T-cell (primary cell): ENCODE measurements at regions not wholly inside any gene's neighbourhood (a gene's known extent, or its start where the extent isn't known, plus 50 kb on each side); places are given as distances from the start of the nearest gene placed in this dataset.

Source experiments
- ATAC-seq, 4 experiments: fragments of 200-7000 bp in 3 of 4; fragments of 150-1000 bp in 1 of 4; cut with Tn5 transposase; replicated peaks in 1 of 4; 1 replicate in 3 of 4; 2 replicates in 1 of 4; pipeline ENCODE4 v1.10.0; 2021; ENCODE audit warnings: moderate library complexity in 3 of 4, mild to moderate bottlenecking in 2 of 4, moderate number of reproducible peaks in 1 of 4
- CTCF ChIA-PET, 2 donors: fragments of 300-600 bp; sonication (Branson Sonifier 250); formaldehyde crosslinking; loops; one replicate each; lab custom pipeline; 2022; ENCODE audit warnings: antibody characterized with exemption in 2 of 2; lab: Charles Lee
- POLR2A ChIA-PET, 2 donors: fragments of 300-600 bp; sonication (Branson Sonifier 250); formaldehyde crosslinking; loops; one replicate each; lab custom pipeline; 2022; ENCODE audit warnings: antibody characterized with exemption in 2 of 2; lab: Charles Lee
- DNase-seq, 35 experiments: peaks; one replicate each; pipeline versions ENCODE4 v3.0.0 to v3.0.0-alpha.2; 2013 to 2023
- H3K27ac ChIP-seq: one replicate; pipeline ENCODE4 v1.5.1; 2013; ENCODE audit warnings: low read length
- H3K27me3 ChIP-seq, 2 experiments: replicated peaks in 1 of 2; 1 replicate in 1 of 2; 2 replicates in 1 of 2; pipeline versions ENCODE4 v1.6.1 to v1.7.0; 2013; ENCODE audit warnings: low read length in 1 of 2, mixed read lengths in 1 of 2; ENCODE audit not compliant: control insufficient read depth in 2 of 2, insufficient read depth in 2 of 2; ENCODE audit errors: extremely low read depth in 1 of 2
- H3K36me3 ChIP-seq, 2 donors: 1 replicate in 1 of 2; 2 replicates in 1 of 2; pipeline versions ENCODE4 v1.6.1 to v1.7.0; 2013; ENCODE audit warnings: low read length in 1 of 2; ENCODE audit not compliant: control insufficient read depth in 2 of 2, insufficient read depth in 1 of 2; ENCODE audit errors: extremely low read depth in 1 of 2
- H3K4me1 ChIP-seq, 2 experiments: 1 replicate in 1 of 2; 2 replicates in 1 of 2; pipeline versions ENCODE4 v1.6.1 to v1.7.0; 2013; ENCODE audit warnings: low read length in 2 of 2, mixed read lengths in 1 of 2; ENCODE audit not compliant: insufficient read depth in 2 of 2, control insufficient read depth in 1 of 2; ENCODE audit errors: extremely low read depth in 1 of 2
- H3K4me3 ChIP-seq, 2 donors: 1 replicate in 1 of 2; 2 replicates in 1 of 2; pipeline versions ENCODE4 v1.5.1 to v1.7.0; 2013; ENCODE audit warnings: mild to moderate bottlenecking in 2 of 2, low read length in 1 of 2, moderate library complexity in 1 of 2; ENCODE audit not compliant: control insufficient read depth in 1 of 2; ENCODE audit errors: extremely low read depth in 1 of 2
- H3K9me3 ChIP-seq: 2 replicates; pipeline ENCODE4 v1.7.0; 2013
- H3K27ac Mint-ChIP-seq, 2 donors: one replicate each; pipeline ENCODE4 v1.8.0; 2020 to 2021; ENCODE audit warnings: mild to moderate bottlenecking in 2 of 2, mixed read lengths in 2 of 2
- H3K27me3 Mint-ChIP-seq, 2 donors: one replicate each; pipeline ENCODE4 v1.8.0; 2021 to 2022; ENCODE audit warnings: mixed read lengths in 2 of 2
- H3K36me3 Mint-ChIP-seq: one replicate; pipeline ENCODE4 v1.8.0; 2021; ENCODE audit warnings: mixed read lengths
- H3K4me1 Mint-ChIP-seq, 3 donors: one replicate each; pipeline ENCODE4 v1.8.0; 2020 to 2022; ENCODE audit warnings: mixed read lengths in 3 of 3, mild to moderate bottlenecking in 1 of 3
- H3K4me3 Mint-ChIP-seq, 3 donors: one replicate each; pipeline ENCODE4 v1.8.0; 2020 to 2022; ENCODE audit warnings: mild to moderate bottlenecking in 3 of 3, mixed read lengths in 3 of 3, moderate library complexity in 3 of 3
- H3K9me3 Mint-ChIP-seq, 3 donors: one replicate each; pipeline ENCODE4 v1.8.0; 2020 to 2022; ENCODE audit warnings: mixed read lengths in 3 of 3
- WGBS: methylation state at CpG from one replicate; pipeline ENCODE4 v1.1.5; 2013; ENCODE audit warnings: missing lambda C conversion rate; ENCODE audit not compliant: insufficient coverage; 5-methylcytosine and 5-hydroxymethylcytosine counted together

DNA sequence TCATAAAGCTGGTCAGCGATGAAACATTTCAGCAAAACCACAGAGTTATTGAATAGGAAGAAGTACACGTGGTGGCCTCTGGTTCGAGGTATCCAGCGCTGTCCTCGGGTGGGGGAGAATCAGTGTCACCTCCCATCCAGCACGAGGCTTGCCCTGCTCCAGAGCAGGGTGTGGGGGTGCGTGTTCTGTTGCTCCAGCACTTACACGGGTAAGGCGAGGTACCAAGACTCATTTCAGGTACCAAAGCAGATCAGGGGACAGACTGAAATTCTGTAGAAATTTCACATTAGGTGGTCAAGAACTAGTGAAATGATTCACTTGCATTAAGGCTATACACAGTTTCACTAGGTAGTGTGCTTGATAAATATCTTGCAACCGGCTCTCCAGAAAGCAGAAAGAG, 164.2 kb upstream of the SOX1 start:
- H3K36me3 ChIP-seq: no peaks in the 10 kb centered on the region
- H3K27ac Mint-ChIP-seq: no peak overlapping the region
- H3K4me1 ChIP-seq: no peaks in the 10 kb centered on the region
- no peaks in the 10 kb centered on the region for H3K36me3 Mint-ChIP-seq
- H3K27me3 Mint-ChIP-seq: no peaks in the 10 kb centered on the region
- ATAC-seq: no peak
- H3K4me3 ChIP-seq: no peak overlapping the region
- DNase-seq: no peak
- H3K9me3 Mint-ChIP-seq: peaks cover 0 to 3% (median 3%) of the 10 kb centered on the region in 3 donors
- CTCF ChIA-PET: no interaction called here
- POLR2A ChIA-PET: no interaction called here
- H3K27me3 ChIP-seq: peaks cover 0 to 5% of the 10 kb centered on the region in 2 experiments
- H3K4me1 Mint-ChIP-seq: no peaks in the 10 kb centered on the region
- no peak overlapping the region for H3K27ac ChIP-seq
- WGBS: 66% methylated on average over 7 of the region's 10 CpGs
- H3K9me3 ChIP-seq: no peaks in the 10 kb centered on the region
- H3K4me3 Mint-ChIP-seq: no peak overlapping the region

DNA sequence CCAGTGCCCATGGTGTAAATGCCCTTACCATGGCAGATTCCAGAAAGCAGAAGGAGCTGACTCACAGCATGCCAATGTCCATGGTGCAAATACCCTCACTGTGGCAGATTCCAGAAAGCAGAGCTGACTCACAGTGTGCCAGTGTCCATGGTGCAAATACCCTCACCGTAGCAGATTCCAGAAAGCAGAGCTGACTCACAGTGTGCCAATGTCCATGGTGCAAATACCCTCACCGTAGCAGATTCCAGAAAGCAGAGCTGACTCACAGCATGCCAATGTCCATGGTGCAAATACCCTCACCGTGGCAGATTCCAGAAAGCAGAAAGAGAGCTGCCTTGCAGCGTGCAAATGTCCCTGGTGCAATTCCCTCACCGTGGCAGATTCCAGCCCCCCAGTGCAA, 163.8 kb upstream of the SOX1 start:
- DNase-seq (no peak), ATAC-seq (no peak)
- ChIA-PET POLR2A (no interaction called here), CTCF (no interaction called here)
- Mint-ChIP-seq H3K4me1 (no peaks in the 10 kb centered on the region), H3K4me3 (no peak overlapping the region), H3K27me3 (no peaks in the 10 kb centered on the region), H3K9me3 (peaks cover 0 to 3% (median 3%) of the 10 kb centered on the region in 3 donors), H3K27ac (no peak overlapping the region), H3K36me3 (no peaks in the 10 kb centered on the region)
- no peak overlapping the region for H3K27ac ChIP-seq
- H3K9me3 ChIP-seq: no peaks in the 10 kb centered on the region
- H3K27me3 ChIP-seq: peaks cover 0 to 5% of the 10 kb centered on the region in 2 experiments
- no peaks in the 10 kb centered on the region for H3K4me1 ChIP-seq
- H3K4me3 ChIP-seq: no peak overlapping the region
- no peaks in the 10 kb centered on the region for H3K36me3 ChIP-seq
- 79% methylated on average over 5 of the region's 5 CpGs for WGBS

DNA sequence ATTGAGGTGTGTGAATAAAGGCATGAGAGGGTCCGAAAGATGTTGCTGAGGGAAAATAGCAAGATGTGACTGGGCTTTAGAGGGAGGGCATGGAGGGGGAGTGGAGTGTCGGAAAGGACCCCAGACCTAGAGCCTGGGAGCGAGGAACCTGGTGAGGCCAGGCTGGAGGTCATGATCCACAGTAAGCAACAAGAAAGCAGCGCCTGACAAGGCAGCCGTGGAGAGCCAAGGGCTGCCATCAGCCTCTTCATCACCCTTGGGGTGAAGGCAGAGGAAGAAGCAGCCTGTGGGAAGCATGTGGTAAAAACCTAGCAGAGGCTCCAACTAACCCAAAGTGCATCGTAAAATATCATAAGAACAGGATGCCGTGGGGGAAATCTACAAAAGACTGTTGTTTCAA, 162.8 kb upstream of the SOX1 start:
- ATAC-seq: no peak
- H3K36me3 Mint-ChIP-seq: no peaks in the 10 kb centered on the region
- ChIA-PET CTCF (no interaction called here), POLR2A (no interaction called here)
- Histone ChIP-seq H3K9me3 (no peaks in the 10 kb centered on the region), H3K27ac (no peak overlapping the region), H3K4me1 (no peaks in the 10 kb centered on the region), H3K4me3 (no peak overlapping the region), H3K36me3 (no peaks in the 10 kb centered on the region), H3K27me3 (peaks cover 0 to 5% of the 10 kb centered on the region in 2 experiments)
- H3K4me1 Mint-ChIP-seq: no peaks in the 10 kb centered on the region
- H3K9me3 Mint-ChIP-seq: peaks cover 0 to 3% (median 3%) of the 10 kb centered on the region in 3 donors
- no peak for DNase-seq
- H3K4me3 Mint-ChIP-seq: no peak overlapping the region
- H3K27me3 Mint-ChIP-seq: no peaks in the 10 kb centered on the region
- WGBS: 77% methylated on average over 6 of the region's 7 CpGs
- no peak overlapping the region for H3K27ac Mint-ChIP-seq

DNA sequence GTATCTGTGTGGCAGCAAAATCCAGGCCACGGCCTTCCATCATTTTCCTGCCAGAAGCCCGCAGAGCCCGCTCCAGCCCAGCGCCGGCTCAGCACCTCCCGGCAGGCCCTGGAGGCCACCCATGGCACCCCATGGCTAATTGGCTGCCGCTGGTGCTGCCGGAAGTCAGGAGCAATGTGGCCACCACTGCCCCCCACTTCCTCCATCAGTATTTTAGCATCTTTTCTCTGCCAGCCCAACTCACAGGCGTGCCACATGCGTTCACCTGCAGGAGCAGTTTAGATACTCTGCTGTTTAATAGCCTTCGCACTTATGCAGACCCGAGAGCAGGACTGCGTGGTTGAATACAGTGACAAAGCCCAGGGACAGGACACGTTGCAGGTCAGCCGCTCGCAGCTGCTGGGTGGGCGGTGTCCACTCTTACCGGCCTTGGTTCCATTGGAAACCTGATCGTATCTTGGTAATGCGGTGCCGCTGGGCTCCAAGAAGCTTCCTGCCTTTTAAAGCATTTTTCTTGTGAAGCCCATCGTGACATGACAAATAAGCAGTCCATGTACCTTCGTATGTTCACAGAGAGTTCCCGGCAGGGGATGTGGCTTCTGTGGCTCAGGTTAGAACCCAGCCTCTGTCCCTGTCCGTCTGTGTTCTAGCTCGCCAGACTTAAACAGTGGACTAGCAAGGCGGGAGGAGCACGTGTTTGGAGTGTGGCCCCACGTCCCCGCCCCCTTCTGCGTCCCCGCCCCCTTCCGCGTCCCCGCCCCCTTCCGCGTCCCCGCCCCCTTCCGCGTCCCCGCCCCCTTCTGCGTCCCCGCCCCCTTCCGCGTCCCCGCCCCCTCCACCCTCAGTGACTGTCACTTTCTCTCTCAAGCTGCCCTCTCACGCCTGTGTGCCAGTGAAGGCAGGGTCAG, 162.0 kb upstream of the SOX1 start:
- no peak overlapping the region for H3K27ac ChIP-seq
- H3K9me3 ChIP-seq: no peaks in the 10 kb centered on the region
- no peak overlapping the region for H3K4me3 ChIP-seq
- no peaks in the 10 kb centered on the region for H3K36me3 ChIP-seq
- POLR2A ChIA-PET: no interaction called here
- no peak overlapping the region for H3K27ac Mint-ChIP-seq
- no peaks in the 10 kb centered on the region for H3K4me1 Mint-ChIP-seq
- no peak overlapping the region for H3K4me3 Mint-ChIP-seq
- H3K9me3 Mint-ChIP-seq: peaks cover 0 to 3% (median 3%) of the 10 kb centered on the region in 3 donors
- ATAC-seq (no peak), DNase-seq (no peak)
- WGBS: 93% methylated on average over 26 of the region's 47 CpGs
- H3K4me1 ChIP-seq: no peaks in the 10 kb centered on the region
- peaks cover 0 to 5% of the 10 kb centered on the region in 2 experiments for H3K27me3 ChIP-seq
- H3K27me3 Mint-ChIP-seq: no peaks in the 10 kb centered on the region
- CTCF ChIA-PET: no interaction called here
- no peaks in the 10 kb centered on the region for H3K36me3 Mint-ChIP-seq

DNA sequence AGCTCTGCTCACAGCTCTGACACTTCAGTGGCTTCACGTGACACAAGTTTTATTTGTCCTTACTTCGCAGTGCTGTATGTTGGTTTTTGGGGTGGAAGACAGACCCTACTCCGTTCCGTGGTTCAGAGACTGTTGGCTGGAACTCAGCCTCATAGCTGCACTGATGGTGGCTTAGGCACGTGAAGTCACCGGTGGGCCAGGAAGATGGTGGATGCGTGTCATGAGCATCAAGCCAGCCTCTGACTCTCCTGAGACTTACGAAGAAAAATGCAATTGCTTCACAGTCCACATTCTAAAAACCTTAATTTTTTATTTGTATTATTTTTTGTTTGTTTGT, 161.4 kb upstream of the SOX1 start:
- 92% methylated on average over 4 of the region's 8 CpGs for WGBS
- ATAC-seq (no peak), DNase-seq (no peak)
- ChIA-PET POLR2A (no interaction called here), CTCF (no interaction called here)
- Histone ChIP-seq H3K36me3 (no peaks in the 10 kb centered on the region), H3K9me3 (no peaks in the 10 kb centered on the region), H3K27me3 (peaks cover 0 to 5% of the 10 kb centered on the region in 2 experiments), H3K4me1 (no peaks in the 10 kb centered on the region), H3K4me3 (no peak overlapping the region), H3K27ac (no peak overlapping the region)
- Mint-ChIP-seq H3K27ac (no peak overlapping the region), H3K36me3 (no peaks in the 10 kb centered on the region), H3K4me1 (no peaks in the 10 kb centered on the region), H3K9me3 (peaks cover 0 to 3% (median 3%) of the 10 kb centered on the region in 3 donors), H3K4me3 (no peak overlapping the region), H3K27me3 (no peaks in the 10 kb centered on the region)

DNA sequence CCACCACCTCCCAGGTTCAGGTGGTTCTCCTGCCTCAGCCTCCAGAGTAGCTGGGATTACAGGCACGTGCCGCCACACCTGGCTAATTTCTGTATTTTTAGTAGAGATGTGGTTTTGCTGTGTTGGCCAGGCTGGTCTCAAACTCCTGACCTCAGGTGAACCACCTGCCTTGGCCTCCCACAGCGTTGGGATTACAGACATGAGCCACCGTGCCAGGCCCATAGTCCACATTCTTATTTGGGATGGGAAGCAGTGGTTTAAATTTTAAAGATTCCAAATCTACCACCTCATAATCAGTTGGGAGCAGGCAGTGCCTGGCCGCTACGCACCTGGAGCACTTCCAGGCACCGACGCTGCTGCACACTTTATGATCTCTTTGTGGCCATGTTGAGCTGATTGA, 160.6 kb upstream of the SOX1 start:
- Histone ChIP-seq H3K4me3 (no peak overlapping the region), H3K9me3 (no peaks in the 10 kb centered on the region), H3K27me3 (peaks cover 0 to 5% of the 10 kb centered on the region in 2 experiments), H3K27ac (no peak overlapping the region), H3K4me1 (no peaks in the 10 kb centered on the region), H3K36me3 (no peaks in the 10 kb centered on the region)
- H3K27ac Mint-ChIP-seq: no peak overlapping the region
- no peaks in the 10 kb centered on the region for H3K27me3 Mint-ChIP-seq
- WGBS: no CpG with 5 or more reads among the region's 8 CpGs
- no peak overlapping the region for H3K4me3 Mint-ChIP-seq
- CTCF ChIA-PET: no interaction called here
- ATAC-seq (no peak), DNase-seq (peak in 1 of 35 experiments; percentile 12)
- H3K36me3 Mint-ChIP-seq: no peaks in the 10 kb centered on the region
- H3K4me1 Mint-ChIP-seq: no peaks in the 10 kb centered on the region
- peaks cover 0 to 3% (median 3%) of the 10 kb centered on the region in 3 donors for H3K9me3 Mint-ChIP-seq
- POLR2A ChIA-PET: no interaction called here
